ENCODE measurements at regions not wholly inside any gene's neighbourhood (a gene's known extent, or its start where the extent isn't known, plus 50 kb on each side); places are given as distances from the start of the nearest gene placed in this dataset.

GRCh38 chrX:1725472-1725871 lies 110.6 kb downstream of the ASMT start:
- in situ Hi-C loops (cut with MboI; ENCODE audit: low pct_unique_long_range_greater_than_20kb, low sequenced_read_pairs, unreplicated experiment) = no loop called here
- no peak for TF ChIP-seq CTCF (IDR thresholded peaks at IDR 0.05; ENCODE audit: extremely low read depth, insufficient read depth, missing control alignments)
- no peak for DNase-seq (ENCODE audit: low spot score)

GRCh38 chrX:1727531-1728027 lies 112.7 kb downstream of the ASMT start:
- no peak for TF ChIP-seq CTCF (IDR thresholded peaks at IDR 0.05; ENCODE audit: extremely low read depth, insufficient read depth, missing control alignments)
- in situ Hi-C loops (cut with MboI; ENCODE audit: low pct_unique_long_range_greater_than_20kb, low sequenced_read_pairs, unreplicated experiment) = no loop called here
- DNase-seq (ENCODE audit: low spot score) = no peak

- no peak for DNase-seq (ENCODE audit: low spot score)
- TF ChIP-seq CTCF (IDR thresholded peaks at IDR 0.05; ENCODE audit: extremely low read depth, insufficient read depth, missing control alignments) = no peak
- in situ Hi-C loops (cut with MboI; ENCODE audit: low pct_unique_long_range_greater_than_20kb, low sequenced_read_pairs, unreplicated experiment) = no loop called here
Measured at GRCh38 chrX:1734806-1735205, 119.9 kb downstream of the ASMT start.

- no peak for DNase-seq (ENCODE audit: low spot score)
- TF ChIP-seq CTCF (IDR thresholded peaks at IDR 0.05; ENCODE audit: extremely low read depth, insufficient read depth, missing control alignments) = no peak
- in situ Hi-C loops (cut with MboI; ENCODE audit: low pct_unique_long_range_greater_than_20kb, low sequenced_read_pairs, unreplicated experiment) = no loop called here
Measured at GRCh38 chrX:1741816-1742394, 127.0 kb downstream of the ASMT start.

- no peak for TF ChIP-seq CTCF (IDR thresholded peaks at IDR 0.05; ENCODE audit: extremely low read depth, insufficient read depth, missing control alignments)
- in situ Hi-C loops (cut with MboI; ENCODE audit: low pct_unique_long_range_greater_than_20kb, low sequenced_read_pairs, unreplicated experiment) = no loop called here
- DNase-seq (ENCODE audit: low spot score) = no peak
Measured at GRCh38 chrX:1743105-1743504, 128.2 kb downstream of the ASMT start.

- TF ChIP-seq CTCF (IDR thresholded peaks at IDR 0.05; ENCODE audit: extremely low read depth, insufficient read depth, missing control alignments) = no peak
- no peak for DNase-seq (ENCODE audit: low spot score)
- in situ Hi-C loops (cut with MboI; ENCODE audit: low pct_unique_long_range_greater_than_20kb, low sequenced_read_pairs, unreplicated experiment) = no loop called here
Measured at GRCh38 chrX:1743663-1744062, 128.8 kb downstream of the ASMT start.

Data from GM13977 (cell line).